Amygdala (tissue), 56 donors: ENCODE measurements at regions not wholly inside any gene's neighbourhood (a gene's known extent, or its start where the extent isn't known, plus 50 kb on each side); places are given as distances from the start of the nearest gene placed in this dataset.
"Not testable (repeated sequence)": the region's sequence is repeated elsewhere in the genome, so short reads cannot be mapped to it uniquely, and the experiment has no call there.

Experiments
- DNase-seq, 56 donors: peaks; one replicate each; lab custom pipeline; 2025; lab: John Stamatoyannopoulos, UW

GRCh38 chr2:52431352-52431760 lies 1336.2 kb upstream of the CHAC2 start:
- no peak for DNase-seq

- DNase-seq, result no peak
Measured at GRCh38 chr2:52429740-52430139, 1337.9 kb upstream of the CHAC2 start.

GRCh38 chr2:52429171-52429570 lies 1338.4 kb upstream of the CHAC2 start:
- DNase-seq, result no peak

- no peak for DNase-seq
Measured at GRCh38 chr2:52428224-52428623, 1339.4 kb upstream of the CHAC2 start.

- no peak for DNase-seq
Measured at GRCh38 chr2:52423655-52424054, 1343.9 kb upstream of the CHAC2 start.

GRCh38 chr2:52423111-52423510 lies 1344.5 kb upstream of the CHAC2 start:
- no peak for DNase-seq

GRCh38 chr2:52416340-52416739 lies 1351.3 kb upstream of the CHAC2 start:
- DNase-seq, result no peak

GRCh38 chr2:52414561-52415295 lies 1352.9 kb upstream of the CHAC2 start:
- no peak for DNase-seq

- not testable (repeated sequence) for DNase-seq
Measured at GRCh38 chr2:52409308-52410118, 1358.1 kb upstream of the CHAC2 start.

GRCh38 chr2:52405980-52406379 lies 1361.6 kb upstream of the CHAC2 start:
- DNase-seq, result no peak

- no peak for DNase-seq
Measured at GRCh38 chr2:52404866-52405265, 1362.7 kb upstream of the CHAC2 start.

GRCh38 chr2:52404046-52404445 lies 1363.6 kb upstream of the CHAC2 start:
- no peak for DNase-seq

- no peak for DNase-seq
Measured at GRCh38 chr2:52402128-52402527, 1365.5 kb upstream of the CHAC2 start.

- no peak for DNase-seq
Measured at GRCh38 chr2:52396836-52397235, 1364.9 kb upstream of the NRXN1 start.

GRCh38 chr2:52395912-52396311 lies 1364.0 kb upstream of the NRXN1 start:
- DNase-seq, result no peak

- DNase-seq, result no peak
Measured at GRCh38 chr2:52391621-52392020, 1359.7 kb upstream of the NRXN1 start.

GRCh38 chr2:52390651-52391050 lies 1358.7 kb upstream of the NRXN1 start:
- DNase-seq, result no peak

- no peak for DNase-seq
Measured at GRCh38 chr2:52387937-52388590, 1356.1 kb upstream of the NRXN1 start.

GRCh38 chr2:52386433-52387030 lies 1354.6 kb upstream of the NRXN1 start:
- DNase-seq, result peak in 1 of 56 donors; percentile 2

- no peak for DNase-seq
Measured at GRCh38 chr2:52383541-52383940, 1351.6 kb upstream of the NRXN1 start.

- no peak for DNase-seq
Measured at GRCh38 chr2:52369178-52369577, 1337.2 kb upstream of the NRXN1 start.
